MM.1S (cell line): ENCODE measurements at regions not wholly inside any gene's neighbourhood (a gene's known extent, or its start where the extent isn't known, plus 50 kb on each side); places are given as distances from the start of the nearest gene placed in this dataset.

Experiments used
- DNase-seq: peaks from one replicate; pipeline ENCODE4 v3.0.0-alpha.2; 2015
- H2AFZ ChIP-seq: fragments of 300-600 bp; sonication (generic); 2 replicates; pipeline ENCODE4 v1.6.0; 2016; ENCODE audit warnings: antibody characterized with exemption, low read length
- H3F3A ChIP-seq: fragments of 300-600 bp; sonication (generic); 2 replicates; pipeline ENCODE4 v1.6.1; 2016; ENCODE audit warnings: mild to moderate bottlenecking, antibody characterized with exemption, low read length, moderate library complexity, mixed read lengths; ENCODE audit not compliant: insufficient read depth
- H3K27ac ChIP-seq: fragments of 300-600 bp; sonication (generic); 2 replicates; pipeline ENCODE4 v1.5.1; 2016; ENCODE audit warnings: mild to moderate bottlenecking, low read length
- H3K27me3 ChIP-seq: fragments of 300-600 bp; sonication (generic); replicated peaks from 2 replicates; pipeline ENCODE4 v1.6.0; 2016; ENCODE audit warnings: low read length; ENCODE audit not compliant: insufficient read depth
- H3K36me3 ChIP-seq: fragments of 300-600 bp; sonication (generic); replicated peaks from 2 replicates; pipeline ENCODE4 v1.6.1; 2016; ENCODE audit warnings: mild to moderate bottlenecking, low read length, mixed read lengths; ENCODE audit not compliant: insufficient read depth
- H3K4me1 ChIP-seq: fragments of 300-600 bp; sonication (generic); 2 replicates; pipeline ENCODE4 v1.6.1; 2016; ENCODE audit warnings: low read length, mixed read lengths
- H3K4me2 ChIP-seq: fragments of 300-600 bp; sonication (generic); 2 replicates; pipeline ENCODE4 v1.6.0; 2016; ENCODE audit warnings: low read depth, low read length
- H3K4me3 ChIP-seq: fragments of 300-600 bp; sonication (generic); 2 replicates; pipeline ENCODE4 v1.5.1; 2016; ENCODE audit warnings: low read length, mixed read lengths
- H3K79me2 ChIP-seq: fragments of 300-600 bp; sonication (generic); 2 replicates; pipeline ENCODE4 v1.6.1; 2016; ENCODE audit warnings: mixed run types, low read length, mixed read lengths
- H3K9ac ChIP-seq: fragments of 300-600 bp; sonication (generic); 2 replicates; pipeline ENCODE4 v1.6.1; 2016; ENCODE audit warnings: low read length, mixed read lengths
- H3K9me2 ChIP-seq: fragments of 300-600 bp; sonication (generic); replicated peaks from 2 replicates; pipeline ENCODE4 v1.6.1; 2016; ENCODE audit warnings: mild to moderate bottlenecking, low read length, mixed read lengths; ENCODE audit not compliant: insufficient read depth
- H3K9me3 ChIP-seq: fragments of 300-600 bp; sonication (generic); replicated peaks from 2 replicates; pipeline ENCODE4 v1.6.1; 2016; ENCODE audit warnings: mild to moderate bottlenecking, low read length, mixed read lengths; ENCODE audit not compliant: insufficient read depth
- H4K20me1 ChIP-seq: fragments of 300-600 bp; sonication (generic); 2 replicates; pipeline ENCODE4 v1.6.1; 2016; ENCODE audit warnings: mild to moderate bottlenecking, low read length, moderate library complexity, mixed read lengths; ENCODE audit not compliant: insufficient read depth
- EZH2 ChIP-seq: fragments of 300-600 bp; sonication (generic); optimal IDR thresholded peaks from 2 replicates; pipeline ENCODE3; 2017; ENCODE audit warnings: low read depth, mild to moderate bottlenecking, antibody characterized with exemption, low read length, mixed read lengths
- EZH2phosphoT487 ChIP-seq: fragments of 300-600 bp; sonication (generic); IDR thresholded peaks from 2 replicates; pipeline ENCODE4 v1.6.1; 2018; ENCODE audit warnings: antibody characterized with exemption, low read length
- TF ChIP-seq, protein P1 (sequence below): fragments of 300-600 bp; sonication (generic); IDR thresholded peaks from 2 replicates; pipeline ENCODE4 v1.5.1; 2016; ENCODE audit warnings: antibody characterized with exemption, low read length, mixed read lengths

DNA sequence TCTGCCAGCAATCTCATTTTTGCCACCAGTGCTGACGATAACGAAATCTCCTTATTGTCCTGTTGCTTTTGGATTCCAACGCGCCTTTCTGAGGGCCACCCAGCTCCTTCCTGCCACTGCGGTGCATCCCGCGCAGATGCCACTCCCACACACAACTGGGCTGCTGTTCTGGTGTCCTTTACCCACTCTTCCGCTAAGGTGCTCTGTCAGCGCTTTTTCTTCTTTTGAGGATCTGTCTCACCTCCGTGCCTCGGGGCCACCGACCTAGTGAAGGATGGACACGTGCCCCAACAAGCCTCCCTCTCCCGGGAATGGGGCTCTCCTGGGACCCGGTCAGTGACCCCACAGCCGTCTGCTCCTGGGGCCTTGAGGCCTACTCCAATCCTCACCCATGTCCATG lies 314.3 kb upstream of the COBL start:
- H4K20me1 ChIP-seq: no peaks in the 10 kb centered on the region
- H2AFZ ChIP-seq: no peak overlapping the region
- no peaks in the 10 kb centered on the region for H3K4me1 ChIP-seq
- no peaks in the 10 kb centered on the region for H3K27me3 ChIP-seq
- no peaks in the 10 kb centered on the region for H3K79me2 ChIP-seq
- TF ChIP-seq, protein P1, sequence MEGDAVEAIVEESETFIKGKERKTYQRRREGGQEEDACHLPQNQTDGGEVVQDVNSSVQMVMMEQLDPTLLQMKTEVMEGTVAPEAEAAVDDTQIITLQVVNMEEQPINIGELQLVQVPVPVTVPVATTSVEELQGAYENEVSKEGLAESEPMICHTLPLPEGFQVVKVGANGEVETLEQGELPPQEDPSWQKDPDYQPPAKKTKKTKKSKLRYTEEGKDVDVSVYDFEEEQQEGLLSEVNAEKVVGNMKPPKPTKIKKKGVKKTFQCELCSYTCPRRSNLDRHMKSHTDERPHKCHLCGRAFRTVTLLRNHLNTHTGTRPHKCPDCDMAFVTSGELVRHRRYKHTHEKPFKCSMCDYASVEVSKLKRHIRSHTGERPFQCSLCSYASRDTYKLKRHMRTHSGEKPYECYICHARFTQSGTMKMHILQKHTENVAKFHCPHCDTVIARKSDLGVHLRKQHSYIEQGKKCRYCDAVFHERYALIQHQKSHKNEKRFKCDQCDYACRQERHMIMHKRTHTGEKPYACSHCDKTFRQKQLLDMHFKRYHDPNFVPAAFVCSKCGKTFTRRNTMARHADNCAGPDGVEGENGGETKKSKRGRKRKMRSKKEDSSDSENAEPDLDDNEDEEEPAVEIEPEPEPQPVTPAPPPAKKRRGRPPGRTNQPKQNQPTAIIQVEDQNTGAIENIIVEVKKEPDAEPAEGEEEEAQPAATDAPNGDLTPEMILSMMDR: no peak
- TF ChIP-seq EZH2 (no peak), EZH2phosphoT487 (no peak)
- H3K36me3 ChIP-seq: no peaks in the 10 kb centered on the region
- DNase-seq: no peak
- no peaks in the 10 kb centered on the region for H3K9me2 ChIP-seq
- no peak overlapping the region for H3K4me2 ChIP-seq
- H3K4me3 ChIP-seq: no peak overlapping the region
- H3K27ac ChIP-seq: no peak overlapping the region
- no peaks in the 10 kb centered on the region for H3F3A ChIP-seq
- H3K9ac ChIP-seq: no peak overlapping the region
- no peaks in the 10 kb centered on the region for H3K9me3 ChIP-seq

DNA sequence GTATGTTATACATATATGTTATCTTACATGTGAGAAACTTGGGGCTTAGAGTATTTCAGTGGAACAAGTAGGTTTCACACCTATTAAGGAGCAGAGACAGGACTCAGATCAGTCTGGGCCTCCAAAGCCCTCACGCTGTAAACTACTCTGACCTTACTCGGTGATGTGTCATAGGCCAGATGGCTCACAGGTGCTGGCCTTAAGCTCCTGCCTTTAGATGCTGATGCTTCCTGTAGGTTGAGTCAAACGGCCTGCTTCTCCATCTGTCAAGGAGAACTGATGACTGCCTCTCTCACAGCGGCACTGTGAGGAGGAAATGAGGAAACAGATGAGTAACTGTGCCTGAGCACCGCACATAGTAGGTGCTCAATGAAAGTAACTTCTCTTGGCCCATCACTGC lies 312.6 kb upstream of the COBL start:
- H3K9ac ChIP-seq: no peak overlapping the region
- TF ChIP-seq EZH2phosphoT487 (no peak), EZH2 (no peak)
- TF ChIP-seq, protein P1: no peak
- H3K27ac ChIP-seq: no peak overlapping the region
- no peaks in the 10 kb centered on the region for H3K4me1 ChIP-seq
- H3F3A ChIP-seq: no peaks in the 10 kb centered on the region
- no peak overlapping the region for H3K4me3 ChIP-seq
- H3K4me2 ChIP-seq: no peak overlapping the region
- DNase-seq: no peak
- H3K9me2 ChIP-seq: no peaks in the 10 kb centered on the region
- no peak overlapping the region for H2AFZ ChIP-seq
- H3K79me2 ChIP-seq: no peaks in the 10 kb centered on the region
- H3K9me3 ChIP-seq: no peaks in the 10 kb centered on the region
- no peaks in the 10 kb centered on the region for H4K20me1 ChIP-seq
- no peaks in the 10 kb centered on the region for H3K27me3 ChIP-seq
- H3K36me3 ChIP-seq: no peaks in the 10 kb centered on the region

DNA sequence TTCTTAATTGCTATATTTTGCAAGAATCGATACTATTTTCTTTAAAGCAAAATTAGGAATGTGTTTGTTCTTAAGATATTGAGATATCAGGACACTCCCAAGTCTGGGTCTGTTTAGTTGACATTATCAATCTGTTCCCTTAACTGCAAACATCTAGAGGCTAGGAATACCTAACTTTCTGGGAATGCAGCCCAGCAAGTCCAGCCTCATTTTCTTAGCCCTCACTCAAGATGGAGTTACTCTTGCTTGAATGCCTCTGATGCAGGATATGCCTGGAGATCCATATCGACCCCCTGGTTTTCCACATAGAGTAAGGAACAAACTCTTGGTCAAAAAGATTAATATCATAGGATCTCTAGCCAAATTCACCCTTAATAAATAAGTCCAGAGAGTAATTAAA lies 305.3 kb upstream of the COBL start:
- no peak for DNase-seq
- Histone ChIP-seq H3K27me3 (no peaks in the 10 kb centered on the region), H3K4me3 (no peak overlapping the region), H3K79me2 (no peaks in the 10 kb centered on the region), H4K20me1 (no peaks in the 10 kb centered on the region), H3K36me3 (no peaks in the 10 kb centered on the region), H3K9ac (no peak overlapping the region), H3K9me2 (no peaks in the 10 kb centered on the region), H3K4me1 (no peaks in the 10 kb centered on the region), H3K27ac (no peak overlapping the region), H2AFZ (no peak overlapping the region), H3K4me2 (no peak overlapping the region), H3K9me3 (no peaks in the 10 kb centered on the region), H3F3A (no peaks in the 10 kb centered on the region)
- TF ChIP-seq, protein P1: no peak
- no peak for TF ChIP-seq EZH2
- TF ChIP-seq EZH2phosphoT487: no peak
